ENCODE measurements at regions not wholly inside any gene's neighbourhood (a gene's known extent, or its start where the extent isn't known, plus 50 kb on each side); places are given as distances from the start of the nearest gene placed in this dataset.

- Histone ChIP-seq H4K20me1 (replicated peaks; ENCODE audit: control insufficient read depth, extremely low read depth, insufficient read depth, low read length) (no peaks in the 10 kb centered on the region), H3K4me2 (ENCODE audit: insufficient read depth, low read length) (no peak overlapping the region), H3K79me2 (ENCODE audit: control insufficient read depth, insufficient read depth, low read length) (no peaks in the 10 kb centered on the region), H2AFZ (ENCODE audit: low read depth, low read length) (peak overlapping the region; percentile 60), H3K27ac (ENCODE audit: insufficient read depth, low read depth, low read length) (no peak overlapping the region), H3K9ac (replicated peaks; ENCODE audit: extremely low read depth, insufficient read depth, low read length) (no peak overlapping the region), H3K27me3 (ENCODE audit: control insufficient read depth in 2 of 2, insufficient read depth in 2 of 2, low read length in 2 of 2) (no peaks in the 10 kb centered on the region), H3K9me3 (replicated peaks; ENCODE audit: control insufficient read depth, insufficient read depth, low read length) (no peaks in the 10 kb centered on the region), H3K36me3 (ENCODE audit: control insufficient read depth in 2 of 2, extremely low read depth in 1 of 2, insufficient read depth in 2 of 2, low read length in 2 of 2) (no peaks in the 10 kb centered on the region), H3K9me1 (replicated peaks; ENCODE audit: control insufficient read depth, extremely low read depth, insufficient read depth, low read length) (no peaks in the 10 kb centered on the region), H3K4me3 (replicated peaks in 1 of 3; ENCODE audit: insufficient read depth in 1 of 3, low read depth in 1 of 3, low read length in 3 of 3) (no peak overlapping the region), H3K4me1 (ENCODE audit: control insufficient read depth, extremely low read depth, insufficient read depth, low read length) (no peaks in the 10 kb centered on the region)
- POLR2A ChIA-PET: no interaction called here
- no TSS peak for BruUV-seq (replicated peaks)
- intact Hi-C loops (cut with micrococcal nuclease): no loop called here
- DNase-seq (ENCODE audit: low read depth, low spot score) (no peak), FAIRE-seq (no peak)
- dilution Hi-C loops (cut with MboI; ENCODE audit: extremely low pct_ligation_motif_present, low sequenced_read_pairs): no loop called here
- CTCF ChIA-PET: no interaction called here
- TF ChIP-seq GATA2 (IDR thresholded peaks at IDR 0.05; ENCODE audit: insufficient read depth, insufficient read length, low read depth, low read length): no peak
- no peak for TF ChIP-seq MYC (IDR thresholded peaks at IDR 0.05; ENCODE audit: low read depth, low read length)
- no peak for TF ChIP-seq POLR2AphosphoS5 (IDR thresholded peaks at IDR 0.05; ENCODE audit: insufficient read depth, low read depth, low read length)
- no peak for TF ChIP-seq JUN (IDR thresholded peaks at IDR 0.05; ENCODE audit: borderline replicate concordance, insufficient read depth, insufficient read length, low read depth)
- no peak for TF ChIP-seq POLR2A (IDR thresholded peaks at IDR 0.05; ENCODE audit: low read depth, low read length)
- no peak for TF ChIP-seq CTCF (IDR thresholded peaks at IDR 0.05; ENCODE audit: extremely low read depth in 1 of 2, insufficient read depth in 1 of 2, low read depth in 1 of 2, low read length in 2 of 2)
- no peak for TF ChIP-seq FOS (IDR thresholded peaks at IDR 0.05; ENCODE audit: borderline replicate concordance, insufficient read depth, low read length)
- no peak for TF ChIP-seq EZH2 (IDR thresholded peaks at IDR 0.05; ENCODE audit: borderline replicate concordance, low read depth, low read length, severe bottlenecking)
- no peak for TF ChIP-seq MAX (IDR thresholded peaks at IDR 0.05; ENCODE audit: insufficient read depth, insufficient read length)
Measured at GRCh38 chr9:129557192-129558036, 63.5 kb downstream of the C9orf50 start.

Data from endothelial cell of umbilical vein (primary cell).